ENCODE measurements at regions not wholly inside any gene's neighbourhood (a gene's known extent, or its start where the extent isn't known, plus 50 kb on each side); places are given as distances from the start of the nearest gene placed in this dataset.

DNA sequence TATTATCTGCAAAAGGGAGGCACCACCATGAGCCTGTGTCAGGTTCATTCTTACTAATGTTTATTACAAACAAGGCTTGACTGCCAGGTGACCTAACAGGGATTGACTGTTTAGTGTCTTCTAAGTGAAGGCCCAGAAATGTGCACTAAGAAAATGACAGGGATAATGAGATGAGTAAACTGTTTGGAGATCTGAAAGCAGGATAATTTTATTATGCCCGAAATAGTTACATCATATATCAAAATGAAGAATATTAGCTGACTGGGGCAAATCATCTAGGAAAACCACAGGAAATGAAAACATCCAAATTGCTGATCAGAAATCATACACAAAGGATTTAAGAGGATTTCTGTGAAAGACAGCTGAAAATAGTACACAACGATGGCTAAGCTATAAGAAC, 516.7 kb downstream of the HDGFL1 start (continued):
- TF ChIP-seq SP1 (IDR thresholded peaks at IDR 0.05) (no peak), YY1 (IDR thresholded peaks at IDR 0.05) (no peak), FOXA2 (IDR thresholded peaks at IDR 0.05) (no peak), RXRA (IDR thresholded peaks at IDR 0.05) (no peak), JUND (IDR thresholded peaks at IDR 0.05) (no peak), TAF1 (conservative IDR thresholded peaks at IDR 0.05) (no peak), NR2F2 (IDR thresholded peaks at IDR 0.05) (no peak), HNF4A (conservative IDR thresholded peaks at IDR 0.05) (no peak), FOXA1 (IDR thresholded peaks at IDR 0.05) (no peak)
- TF ChIP-seq, protein P1, sequence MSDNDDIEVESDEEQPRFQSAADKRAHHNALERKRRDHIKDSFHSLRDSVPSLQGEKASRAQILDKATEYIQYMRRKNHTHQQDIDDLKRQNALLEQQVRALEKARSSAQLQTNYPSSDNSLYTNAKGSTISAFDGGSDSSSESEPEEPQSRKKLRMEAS (IDR thresholded peaks at IDR 0.05), result no peak
- TF ChIP-seq, protein P2, sequence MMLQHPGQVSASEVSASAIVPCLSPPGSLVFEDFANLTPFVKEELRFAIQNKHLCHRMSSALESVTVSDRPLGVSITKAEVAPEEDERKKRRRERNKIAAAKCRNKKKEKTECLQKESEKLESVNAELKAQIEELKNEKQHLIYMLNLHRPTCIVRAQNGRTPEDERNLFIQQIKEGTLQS (IDR thresholded peaks at IDR 0.05), result no peak

DNA sequence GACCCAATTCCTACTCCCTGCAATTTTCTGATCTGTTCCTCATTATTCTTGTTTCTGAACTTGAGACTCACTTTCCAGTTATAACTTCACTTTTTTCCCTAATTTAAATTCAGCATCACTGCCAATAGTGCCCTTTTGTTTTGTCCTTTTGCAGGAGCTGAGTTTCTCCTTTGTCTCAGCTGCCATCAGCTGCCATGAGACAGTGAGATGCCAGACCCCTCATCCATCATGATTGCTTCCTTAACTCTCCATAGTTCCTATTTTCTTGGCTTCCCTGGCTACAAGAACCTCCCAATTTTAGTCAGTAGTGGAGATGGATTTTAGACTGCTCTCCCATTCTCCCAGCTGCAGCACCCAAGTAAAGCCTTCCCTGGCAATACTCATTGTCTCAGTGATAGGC, 518.1 kb downstream of the HDGFL1 start:
- Histone ChIP-seq H3K27ac (ENCODE audit: low read depth in 1 of 2, low read length in 2 of 2) (no peak overlapping the region), H3K36me3 (ENCODE audit: control insufficient read depth in 4 of 4, insufficient read depth in 3 of 4, low read depth in 1 of 4, low read length in 3 of 4) (no peaks in the 10 kb centered on the region), H3K9ac (ENCODE audit: low read depth in 1 of 2, low read length in 2 of 2) (no peak overlapping the region), H3K27me3 (ENCODE audit: control insufficient read depth in 4 of 4, insufficient read depth in 4 of 4, low read length in 3 of 4) (no peaks in the 10 kb centered on the region), H3K9me3 (ENCODE audit: control insufficient read depth in 4 of 4, low read length in 3 of 4) (no peaks in the 10 kb centered on the region), H3K4me3 (ENCODE audit: low read depth in 1 of 3, low read length in 3 of 3) (no peak overlapping the region), H3K4me1 (ENCODE audit: control insufficient read depth in 4 of 4, insufficient read depth in 4 of 4, low read length in 3 of 4) (no peaks in the 10 kb centered on the region)
- no peak for DNase-seq (ENCODE audit: low spot score)
- TF ChIP-seq FOXA2 (IDR thresholded peaks at IDR 0.05) (no peak), GABPA (IDR thresholded peaks at IDR 0.05 in 1 of 2, conservative IDR thresholded peaks at IDR 0.05 in 1 of 2) (no peak), HNF4G (IDR thresholded peaks at IDR 0.05) (no peak), JUND (IDR thresholded peaks at IDR 0.05) (no peak), RXRA (IDR thresholded peaks at IDR 0.05) (no peak), YY1 (IDR thresholded peaks at IDR 0.05) (no peak), NR2F2 (IDR thresholded peaks at IDR 0.05) (no peak), FOXA1 (IDR thresholded peaks at IDR 0.05) (no peak), SP1 (IDR thresholded peaks at IDR 0.05) (no peak), RAD21 (IDR thresholded peaks at IDR 0.05) (no peak), HNF4A (conservative IDR thresholded peaks at IDR 0.05) (no peak)
- TF ChIP-seq, protein P2 (IDR thresholded peaks at IDR 0.05), result no peak
- TF ChIP-seq, protein P3, sequence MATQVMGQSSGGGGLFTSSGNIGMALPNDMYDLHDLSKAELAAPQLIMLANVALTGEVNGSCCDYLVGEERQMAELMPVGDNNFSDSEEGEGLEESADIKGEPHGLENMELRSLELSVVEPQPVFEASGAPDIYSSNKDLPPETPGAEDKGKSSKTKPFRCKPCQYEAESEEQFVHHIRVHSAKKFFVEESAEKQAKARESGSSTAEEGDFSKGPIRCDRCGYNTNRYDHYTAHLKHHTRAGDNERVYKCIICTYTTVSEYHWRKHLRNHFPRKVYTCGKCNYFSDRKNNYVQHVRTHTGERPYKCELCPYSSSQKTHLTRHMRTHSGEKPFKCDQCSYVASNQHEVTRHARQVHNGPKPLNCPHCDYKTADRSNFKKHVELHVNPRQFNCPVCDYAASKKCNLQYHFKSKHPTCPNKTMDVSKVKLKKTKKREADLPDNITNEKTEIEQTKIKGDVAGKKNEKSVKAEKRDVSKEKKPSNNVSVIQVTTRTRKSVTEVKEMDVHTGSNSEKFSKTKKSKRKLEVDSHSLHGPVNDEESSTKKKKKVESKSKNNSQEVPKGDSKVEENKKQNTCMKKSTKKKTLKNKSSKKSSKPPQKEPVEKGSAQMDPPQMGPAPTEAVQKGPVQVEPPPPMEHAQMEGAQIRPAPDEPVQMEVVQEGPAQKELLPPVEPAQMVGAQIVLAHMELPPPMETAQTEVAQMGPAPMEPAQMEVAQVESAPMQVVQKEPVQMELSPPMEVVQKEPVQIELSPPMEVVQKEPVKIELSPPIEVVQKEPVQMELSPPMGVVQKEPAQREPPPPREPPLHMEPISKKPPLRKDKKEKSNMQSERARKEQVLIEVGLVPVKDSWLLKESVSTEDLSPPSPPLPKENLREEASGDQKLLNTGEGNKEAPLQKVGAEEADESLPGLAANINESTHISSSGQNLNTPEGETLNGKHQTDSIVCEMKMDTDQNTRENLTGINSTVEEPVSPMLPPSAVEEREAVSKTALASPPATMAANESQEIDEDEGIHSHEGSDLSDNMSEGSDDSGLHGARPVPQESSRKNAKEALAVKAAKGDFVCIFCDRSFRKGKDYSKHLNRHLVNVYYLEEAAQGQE (IDR thresholded peaks at IDR 0.05), result no peak

DNA sequence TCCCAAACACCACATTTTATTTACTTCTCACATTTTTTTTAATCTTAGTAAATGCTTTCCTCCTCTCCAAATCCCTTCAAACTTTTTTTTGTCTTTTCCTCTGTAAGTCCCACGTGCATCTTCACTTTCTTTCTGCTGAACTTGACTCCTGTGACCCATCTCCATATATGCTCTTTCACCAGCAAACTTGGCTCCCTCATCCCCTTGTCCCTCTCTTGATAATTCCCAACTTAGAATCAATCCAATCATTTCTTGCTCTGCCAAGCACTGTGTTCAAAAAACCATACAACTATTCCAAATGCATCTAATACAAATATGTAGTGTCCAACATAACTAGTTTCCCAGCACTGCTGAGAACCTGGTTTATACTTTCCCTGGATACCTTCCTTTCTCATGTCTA, 519.4 kb downstream of the HDGFL1 start:
- TF ChIP-seq, protein P3 (IDR thresholded peaks at IDR 0.05), result no peak
- TF ChIP-seq NR2F2 (IDR thresholded peaks at IDR 0.05) (no peak), JUND (IDR thresholded peaks at IDR 0.05) (no peak), RAD21 (IDR thresholded peaks at IDR 0.05) (no peak), GABPA (IDR thresholded peaks at IDR 0.05 in 1 of 2, conservative IDR thresholded peaks at IDR 0.05 in 1 of 2) (no peak), HNF4G (IDR thresholded peaks at IDR 0.05) (no peak), EGR1 (IDR thresholded peaks at IDR 0.05; ENCODE audit: low read depth in 2 of 2) (no peak), FOXA1 (IDR thresholded peaks at IDR 0.05) (no peak), FOXA2 (IDR thresholded peaks at IDR 0.05) (no peak), YY1 (IDR thresholded peaks at IDR 0.05) (no peak), TAF1 (conservative IDR thresholded peaks at IDR 0.05) (no peak), SP1 (IDR thresholded peaks at IDR 0.05) (no peak), HNF4A (conservative IDR thresholded peaks at IDR 0.05) (no peak), RXRA (IDR thresholded peaks at IDR 0.05) (no peak)
- TF ChIP-seq, protein P1 (IDR thresholded peaks at IDR 0.05), result no peak
- TF ChIP-seq, protein P4, sequence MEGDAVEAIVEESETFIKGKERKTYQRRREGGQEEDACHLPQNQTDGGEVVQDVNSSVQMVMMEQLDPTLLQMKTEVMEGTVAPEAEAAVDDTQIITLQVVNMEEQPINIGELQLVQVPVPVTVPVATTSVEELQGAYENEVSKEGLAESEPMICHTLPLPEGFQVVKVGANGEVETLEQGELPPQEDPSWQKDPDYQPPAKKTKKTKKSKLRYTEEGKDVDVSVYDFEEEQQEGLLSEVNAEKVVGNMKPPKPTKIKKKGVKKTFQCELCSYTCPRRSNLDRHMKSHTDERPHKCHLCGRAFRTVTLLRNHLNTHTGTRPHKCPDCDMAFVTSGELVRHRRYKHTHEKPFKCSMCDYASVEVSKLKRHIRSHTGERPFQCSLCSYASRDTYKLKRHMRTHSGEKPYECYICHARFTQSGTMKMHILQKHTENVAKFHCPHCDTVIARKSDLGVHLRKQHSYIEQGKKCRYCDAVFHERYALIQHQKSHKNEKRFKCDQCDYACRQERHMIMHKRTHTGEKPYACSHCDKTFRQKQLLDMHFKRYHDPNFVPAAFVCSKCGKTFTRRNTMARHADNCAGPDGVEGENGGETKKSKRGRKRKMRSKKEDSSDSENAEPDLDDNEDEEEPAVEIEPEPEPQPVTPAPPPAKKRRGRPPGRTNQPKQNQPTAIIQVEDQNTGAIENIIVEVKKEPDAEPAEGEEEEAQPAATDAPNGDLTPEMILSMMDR (IDR thresholded peaks at IDR 0.05; ENCODE audit: low read depth, low read length, missing input control), result no peak
- TF ChIP-seq, protein P2 (IDR thresholded peaks at IDR 0.05), result no peak
- Histone ChIP-seq H3K4me1 (ENCODE audit: control insufficient read depth in 4 of 4, insufficient read depth in 4 of 4, low read length in 3 of 4) (no peaks in the 10 kb centered on the region), H3K27me3 (ENCODE audit: control insufficient read depth in 4 of 4, insufficient read depth in 4 of 4, low read length in 3 of 4) (no peaks in the 10 kb centered on the region), H3K36me3 (ENCODE audit: control insufficient read depth in 4 of 4, insufficient read depth in 3 of 4, low read depth in 1 of 4, low read length in 3 of 4) (no peaks in the 10 kb centered on the region), H3K4me3 (ENCODE audit: low read depth in 1 of 3, low read length in 3 of 3) (no peak overlapping the region), H3K27ac (ENCODE audit: low read depth in 1 of 2, low read length in 2 of 2) (no peak overlapping the region), H3K9me3 (ENCODE audit: control insufficient read depth in 4 of 4, low read length in 3 of 4) (no peaks in the 10 kb centered on the region), H3K9ac (ENCODE audit: low read depth in 1 of 2, low read length in 2 of 2) (no peak overlapping the region)
- no peak for DNase-seq (ENCODE audit: low spot score)
- WGBS, result 42% methylated on average over 1 of the region's 1 CpG
